Trophoblast cell (in vitro differentiated cells and primary cell): ENCODE measurements at regions not wholly inside any gene's neighbourhood (a gene's known extent, or its start where the extent isn't known, plus 50 kb on each side); places are given as distances from the start of the nearest gene placed in this dataset.
A peak's percentile ranks its signal among the peaks of the same experiment; 100 is the strongest.

Experiments
- DNase-seq, 2 donors: peaks; one replicate each; pipeline ENCODE4 v3.0.0-alpha.2; 2016
- H2AFZ ChIP-seq: 2 replicates; pipeline ENCODE4 v1.6.1; 2013; ENCODE audit warnings: low read length, moderate library complexity, mild to moderate bottlenecking; ENCODE audit not compliant: insufficient read depth, poor library complexity
- H2AK5ac ChIP-seq: 2 replicates; pipeline ENCODE4 v1.6.1; 2013; ENCODE audit warnings: mild to moderate bottlenecking, low read length
- H2BK120ac ChIP-seq: 2 replicates; pipeline ENCODE4 v1.6.1; 2013; ENCODE audit warnings: low read length, mild to moderate bottlenecking, moderate library complexity; ENCODE audit not compliant: insufficient read depth, poor library complexity
- H2BK12ac ChIP-seq: 2 replicates; pipeline ENCODE4 v1.6.1; 2013; ENCODE audit warnings: mild to moderate bottlenecking, low read length, moderate library complexity
- H2BK5ac ChIP-seq: 2 replicates; pipeline ENCODE4 v1.6.1; 2013; ENCODE audit warnings: low read length, low read depth, moderate library complexity, mild to moderate bottlenecking; ENCODE audit not compliant: poor library complexity
- H3K14ac ChIP-seq: 2 replicates; pipeline ENCODE4 v1.6.1; 2013; ENCODE audit warnings: mild to moderate bottlenecking, low read length
- H3K18ac ChIP-seq: 2 replicates; pipeline ENCODE4 v1.6.1; 2013; ENCODE audit warnings: mild to moderate bottlenecking, low read length
- H3K23ac ChIP-seq: 2 replicates; pipeline ENCODE4 v1.6.1; 2013; ENCODE audit warnings: low read length
- H3K27ac ChIP-seq: 2 replicates; pipeline ENCODE4 v1.5.1; 2013; ENCODE audit warnings: low read depth, mild to moderate bottlenecking, inconsistent platforms, low read length, moderate library complexity
- H3K27me3 ChIP-seq: 2 replicates; pipeline ENCODE4 v1.6.1; 2013; ENCODE audit warnings: inconsistent platforms, mild to moderate bottlenecking, low read length, moderate library complexity; ENCODE audit not compliant: insufficient read depth
- H3K36me3 ChIP-seq, 2 experiments: 1 replicate in 1 of 2; 2 replicates in 1 of 2; pipeline ENCODE4 v1.6.1; 2013; ENCODE audit warnings: low read length in 2 of 2, mild to moderate bottlenecking in 2 of 2, moderate library complexity in 1 of 2; ENCODE audit not compliant: insufficient read depth in 2 of 2, control insufficient read depth in 1 of 2
- H3K4ac ChIP-seq: 2 replicates; pipeline ENCODE4 v1.6.1; 2013; ENCODE audit warnings: low read depth, mild to moderate bottlenecking, low read length, moderate library complexity
- H3K4me1 ChIP-seq, 2 experiments: 1 replicate in 1 of 2; 2 replicates in 1 of 2; pipeline ENCODE4 v1.6.1; 2013; ENCODE audit warnings: low read length in 2 of 2, mild to moderate bottlenecking in 2 of 2, moderate library complexity in 1 of 2; ENCODE audit not compliant: insufficient read depth in 2 of 2, control insufficient read depth in 1 of 2
- H3K4me2 ChIP-seq: 2 replicates; pipeline ENCODE4 v1.6.1; 2013; ENCODE audit warnings: inconsistent platforms, mild to moderate bottlenecking, low read length, moderate library complexity
- H3K4me3 ChIP-seq: 2 replicates; pipeline ENCODE4 v1.5.1; 2013; ENCODE audit warnings: mild to moderate bottlenecking, low read depth, low read length, inconsistent platforms
- H3K79me1 ChIP-seq: one replicate; pipeline ENCODE4 v1.6.1; 2013; ENCODE audit warnings: low read length
- H3K79me2 ChIP-seq: 2 replicates; pipeline ENCODE4 v1.6.1; 2013; ENCODE audit warnings: low read length, mild to moderate bottlenecking; ENCODE audit not compliant: control insufficient read depth, insufficient read depth, poor library complexity
- H3K9ac ChIP-seq: 2 replicates; pipeline ENCODE4 v1.6.1; 2013; ENCODE audit warnings: mild to moderate bottlenecking, low read length
- H3K9me3 ChIP-seq: 2 replicates; pipeline ENCODE4 v1.6.1; 2013; ENCODE audit warnings: low read depth, mild to moderate bottlenecking, control low read depth, inconsistent platforms, low read length; ENCODE audit not compliant: insufficient read depth
- H4K12ac ChIP-seq: 2 replicates; pipeline ENCODE4 v1.6.1; 2013; ENCODE audit warnings: low read depth, mild to moderate bottlenecking, low read length, moderate library complexity
- H4K8ac ChIP-seq: 2 replicates; pipeline ENCODE4 v1.6.1; 2013; ENCODE audit warnings: low read depth, mild to moderate bottlenecking, low read length, moderate library complexity
- H4K91ac ChIP-seq: one replicate; pipeline ENCODE4 v1.6.1; 2013; ENCODE audit warnings: low read depth, mild to moderate bottlenecking, low read length, moderate library complexity
- WGBS: extraction: QIAGEN DNeasy Blood & Tissue Kit; methylation state at CpG from one replicate; pipeline ENCODE4 v1.1.7; 2013; ENCODE audit warnings: missing lambda C conversion rate; ENCODE audit not compliant: insufficient read length, insufficient coverage; ENCODE audit errors: extremely low coverage; 5-methylcytosine and 5-hydroxymethylcytosine counted together

DNA sequence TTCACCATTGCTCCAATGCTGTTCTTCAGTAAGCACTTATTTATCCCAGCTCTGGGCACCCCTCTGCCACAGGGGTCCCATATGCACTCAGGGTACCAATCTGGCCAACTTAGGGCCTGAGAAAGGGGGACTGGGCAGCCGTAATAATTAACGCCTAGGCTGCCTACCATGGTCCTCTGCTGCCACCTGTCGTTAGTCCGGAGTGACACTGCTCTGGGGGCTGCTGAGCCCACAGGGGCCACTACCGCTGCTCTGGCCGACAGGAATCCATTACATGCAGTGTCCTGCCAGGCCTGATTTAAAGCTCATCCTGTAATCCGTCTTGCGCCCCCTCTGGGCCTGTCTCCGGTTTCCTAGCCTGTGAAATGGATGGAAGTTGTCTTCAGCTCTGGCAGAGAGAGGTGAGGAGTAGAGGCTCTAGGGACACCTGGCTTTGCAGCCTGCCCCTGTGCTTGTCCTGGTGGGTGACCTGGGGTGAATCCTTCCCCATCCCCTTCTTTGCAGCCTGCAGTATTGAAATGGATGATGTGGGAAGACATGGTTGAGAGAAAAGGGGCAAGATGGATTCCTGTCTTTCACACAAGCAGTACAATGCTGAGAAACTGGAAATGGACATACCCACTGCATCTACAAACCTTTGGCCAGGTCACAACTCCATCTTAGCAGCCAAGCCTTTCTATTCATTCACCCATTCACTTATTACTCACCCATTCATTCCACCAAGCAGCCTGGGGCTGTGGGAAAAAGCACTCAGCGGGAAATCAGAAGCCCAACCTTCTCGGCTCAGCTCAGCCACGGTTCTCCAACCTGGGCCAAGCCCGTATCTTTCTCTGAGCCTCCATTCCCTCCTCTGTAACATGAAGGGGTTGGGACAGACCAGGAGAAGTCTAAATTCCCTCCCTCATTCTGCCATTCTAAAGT, 116.3 kb upstream of the NALF2 start:
- H2AFZ ChIP-seq: no peak overlapping the region

GRCh38 chrX:69386681-69387080, 117.4 kb upstream of the NALF2 start:
- Histone ChIP-seq H3K36me3 (no peaks in the 10 kb centered on the region), H3K27me3 (no peaks in the 10 kb centered on the region), H3K14ac (no peak overlapping the region), H3K4me1 (no peaks in the 10 kb centered on the region), H2BK5ac (no peak overlapping the region), H3K79me2 (no peaks in the 10 kb centered on the region), H2AFZ (no peak overlapping the region), H4K91ac (no peak overlapping the region), H2BK12ac (no peak overlapping the region), H3K4me2 (no peak overlapping the region), H3K23ac (no peak overlapping the region), H3K9ac (no peak overlapping the region), H3K4me3 (no peak overlapping the region), H3K4ac (no peak overlapping the region), H3K27ac (no peak overlapping the region), H2BK120ac (no peak overlapping the region), H3K9me3 (no peaks in the 10 kb centered on the region), H4K8ac (no peak overlapping the region), H2AK5ac (no peak overlapping the region), H3K18ac (no peak overlapping the region), H3K79me1 (no peaks in the 10 kb centered on the region), H4K12ac (no peak overlapping the region)
- WGBS: no CpG with 5 or more reads among the region's 2 CpGs
- DNase-seq: no peak

More for the DNA sequence above, 116.3 kb upstream of the NALF2 start:
- no peak overlapping the region for H4K8ac ChIP-seq
- H3K9ac ChIP-seq: no peak overlapping the region
- H3K36me3 ChIP-seq: no peaks in the 10 kb centered on the region
- H3K4ac ChIP-seq: no peak overlapping the region
- no peak overlapping the region for H3K27ac ChIP-seq
- no peaks in the 10 kb centered on the region for H3K4me1 ChIP-seq
- no peaks in the 10 kb centered on the region for H3K9me3 ChIP-seq
- H3K79me1 ChIP-seq: no peaks in the 10 kb centered on the region
- no peak overlapping the region for H3K4me2 ChIP-seq
- no peak overlapping the region for H3K4me3 ChIP-seq
- DNase-seq: peak; percentile 16 to 57
- no peak overlapping the region for H2BK5ac ChIP-seq
- no peak overlapping the region for H2BK120ac ChIP-seq
- H3K23ac ChIP-seq: no peak overlapping the region
- H2AK5ac ChIP-seq: no peak overlapping the region
- no CpG with 5 or more reads among the region's 13 CpGs for WGBS
- H4K12ac ChIP-seq: no peak overlapping the region
- no peaks in the 10 kb centered on the region for H3K27me3 ChIP-seq
- no peaks in the 10 kb centered on the region for H3K79me2 ChIP-seq
- H3K18ac ChIP-seq: no peak overlapping the region
- no peak overlapping the region for H4K91ac ChIP-seq
- no peak overlapping the region for H2BK12ac ChIP-seq
- H3K14ac ChIP-seq: no peak overlapping the region

GRCh38 chrX:69379412-69379811, 124.7 kb upstream of the NALF2 start:
- Histone ChIP-seq H4K91ac (no peak overlapping the region), H3K27ac (no peak overlapping the region), H3K36me3 (no peaks in the 10 kb centered on the region), H2BK120ac (no peak overlapping the region), H3K14ac (no peak overlapping the region), H3K4me2 (no peak overlapping the region), H3K4me1 (no peaks in the 10 kb centered on the region), H3K4me3 (no peak overlapping the region), H3K4ac (no peak overlapping the region), H3K79me2 (no peaks in the 10 kb centered on the region), H2AK5ac (no peak overlapping the region), H2BK12ac (no peak overlapping the region), H3K9me3 (no peaks in the 10 kb centered on the region), H3K9ac (no peak overlapping the region), H3K27me3 (no peaks in the 10 kb centered on the region), H3K79me1 (no peaks in the 10 kb centered on the region), H4K12ac (no peak overlapping the region), H2BK5ac (no peak overlapping the region), H2AFZ (no peak overlapping the region), H3K23ac (no peak overlapping the region), H4K8ac (no peak overlapping the region), H3K18ac (no peak overlapping the region)
- no CpG with 5 or more reads among the region's 3 CpGs for WGBS
- no peak for DNase-seq

GRCh38 chrX:69374569-69374968, 129.6 kb upstream of the NALF2 start:
- Histone ChIP-seq H3K14ac (no peak overlapping the region), H2AFZ (no peak overlapping the region), H3K27ac (no peak overlapping the region), H3K79me1 (no peaks in the 10 kb centered on the region), H3K9ac (no peak overlapping the region), H2AK5ac (no peak overlapping the region), H4K12ac (no peak overlapping the region), H2BK5ac (no peak overlapping the region), H3K18ac (no peak overlapping the region), H3K36me3 (no peaks in the 10 kb centered on the region), H3K4me3 (no peak overlapping the region), H3K4me1 (no peaks in the 10 kb centered on the region), H3K9me3 (no peaks in the 10 kb centered on the region), H3K23ac (no peak overlapping the region), H4K8ac (no peak overlapping the region), H3K4me2 (no peak overlapping the region), H2BK120ac (no peak overlapping the region), H3K79me2 (no peaks in the 10 kb centered on the region), H3K27me3 (no peaks in the 10 kb centered on the region), H2BK12ac (no peak overlapping the region), H3K4ac (no peak overlapping the region), H4K91ac (no peak overlapping the region)
- WGBS: no CpG with 5 or more reads among the region's 1 CpG
- no peak for DNase-seq
